HL-60 (cell line): ENCODE measurements at regions not wholly inside any gene's neighbourhood (a gene's known extent, or its start where the extent isn't known, plus 50 kb on each side); places are given as distances from the start of the nearest gene placed in this dataset.
"Not testable (repeated sequence)": the region's sequence is repeated elsewhere in the genome, so short reads cannot be mapped to it uniquely, and the experiment has no call there.

Experiments
- GABPA ChIP-seq: IDR thresholded peaks from 2 replicates; pipeline ENCODE4 v1.6.1; 2012; ENCODE audit warnings: low read depth
- POLR2AphosphoS5 ChIP-seq: IDR thresholded peaks from 2 replicates; pipeline ENCODE4 v1.6.1; 2012; ENCODE audit warnings: low read depth
- REST ChIP-seq: IDR thresholded peaks from 2 replicates; pipeline ENCODE4 v1.6.1; 2012; ENCODE audit warnings: low read depth; ENCODE audit not compliant: insufficient replicate concordance
- SPI1 ChIP-seq: IDR thresholded peaks from 2 replicates; pipeline ENCODE4 v1.6.1; 2012; ENCODE audit warnings: low read depth, mild to moderate bottlenecking, borderline replicate concordance
- TF ChIP-seq, protein P1 (sequence below): IDR thresholded peaks from one replicate; pipeline ENCODE4 v1.5.1; 2011; ENCODE audit warnings: low read length, control low read depth, inconsistent platforms; ENCODE audit not compliant: insufficient read depth

DNA sequence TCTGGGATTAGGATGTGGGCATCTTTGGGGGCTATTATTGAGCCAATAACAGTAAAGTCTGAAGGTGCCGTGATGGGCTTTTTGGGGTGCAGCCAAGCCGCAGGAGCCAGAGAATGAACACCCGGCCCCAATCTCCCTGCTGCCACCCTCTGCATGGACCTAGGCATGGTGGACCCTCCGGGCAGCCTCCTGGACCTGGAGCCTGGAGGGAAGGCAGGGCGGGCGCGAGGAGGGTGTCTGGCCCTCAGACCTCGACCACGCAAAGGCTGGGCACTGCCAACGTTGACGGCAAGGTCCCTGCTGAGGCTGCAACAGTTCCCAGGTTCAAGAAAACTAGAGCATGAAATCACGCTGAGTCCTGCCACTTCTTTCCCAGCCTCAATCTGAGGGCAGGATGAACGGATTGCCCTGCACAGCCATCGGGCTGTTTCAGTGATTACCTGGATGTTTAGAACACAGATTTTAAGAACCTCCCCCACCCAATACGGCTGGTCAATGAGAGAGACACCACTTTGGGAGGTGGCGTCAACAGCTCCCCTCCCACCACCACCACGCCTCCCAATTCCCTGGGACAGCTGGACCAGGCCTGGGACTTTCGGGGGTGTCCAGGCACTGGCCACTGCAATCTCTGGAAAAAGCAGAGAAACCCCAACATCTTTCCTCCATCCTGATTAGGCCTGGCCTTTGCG lies 147.4 kb downstream of the NPIPB11 start:
- TF ChIP-seq, protein P1, sequence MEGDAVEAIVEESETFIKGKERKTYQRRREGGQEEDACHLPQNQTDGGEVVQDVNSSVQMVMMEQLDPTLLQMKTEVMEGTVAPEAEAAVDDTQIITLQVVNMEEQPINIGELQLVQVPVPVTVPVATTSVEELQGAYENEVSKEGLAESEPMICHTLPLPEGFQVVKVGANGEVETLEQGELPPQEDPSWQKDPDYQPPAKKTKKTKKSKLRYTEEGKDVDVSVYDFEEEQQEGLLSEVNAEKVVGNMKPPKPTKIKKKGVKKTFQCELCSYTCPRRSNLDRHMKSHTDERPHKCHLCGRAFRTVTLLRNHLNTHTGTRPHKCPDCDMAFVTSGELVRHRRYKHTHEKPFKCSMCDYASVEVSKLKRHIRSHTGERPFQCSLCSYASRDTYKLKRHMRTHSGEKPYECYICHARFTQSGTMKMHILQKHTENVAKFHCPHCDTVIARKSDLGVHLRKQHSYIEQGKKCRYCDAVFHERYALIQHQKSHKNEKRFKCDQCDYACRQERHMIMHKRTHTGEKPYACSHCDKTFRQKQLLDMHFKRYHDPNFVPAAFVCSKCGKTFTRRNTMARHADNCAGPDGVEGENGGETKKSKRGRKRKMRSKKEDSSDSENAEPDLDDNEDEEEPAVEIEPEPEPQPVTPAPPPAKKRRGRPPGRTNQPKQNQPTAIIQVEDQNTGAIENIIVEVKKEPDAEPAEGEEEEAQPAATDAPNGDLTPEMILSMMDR, result not testable (repeated sequence)
- TF ChIP-seq GABPA, POLR2AphosphoS5, SPI1, REST: not testable (repeated sequence)
